GM23338 (cell line): ENCODE measurements at regions not wholly inside any gene's neighbourhood (a gene's known extent, or its start where the extent isn't known, plus 50 kb on each side); places are given as distances from the start of the nearest gene placed in this dataset.

Experiments
- CREB1 ChIP-seq: fragments of 250-450 bp; sonication (Bioruptor Pico); IDR thresholded peaks from 2 replicates; pipeline ENCODE4 v1.5.0; 2020; ENCODE audit warnings: low read depth, mild to moderate bottlenecking, moderate library complexity
- CTCF ChIP-seq, 2 experiments: fragments of 200-600 bp in 1 of 2; sonication (generic) in 1 of 2; conservative IDR thresholded peaks; 2 replicates each; pipeline versions ENCODE4 v1.5.1 to v1.6.1; 2016 to 2017; ENCODE audit warnings: antibody characterized with exemption in 2 of 2, low read depth in 2 of 2, mild to moderate bottlenecking in 2 of 2, moderate library complexity in 1 of 2
- EZH2 ChIP-seq: fragments of 200-600 bp; sonication (generic); IDR thresholded peaks from one replicate; pipeline ENCODE4 v1.8.0; 2017; ENCODE audit warnings: antibody characterized with exemption, mild to moderate bottlenecking, low read depth; ENCODE audit not compliant: unreplicated experiment

- TF ChIP-seq EZH2 (no peak), CTCF (conservative IDR thresholded peaks at IDR 0.05; ENCODE audit: low read depth in 2 of 2) (no peak), CREB1 (CRISPR knock-in tag) (no peak)
Measured at GRCh38 chrX:25976683-25977310, 161.3 kb upstream of the MAGEB18 start.
